IMR-90 (cell line): ENCODE measurements at regions not wholly inside any gene's neighbourhood (a gene's known extent, or its start where the extent isn't known, plus 50 kb on each side); places are given as distances from the start of the nearest gene placed in this dataset.

ENCODE experiments used
- ATAC-seq: fragments of 200-7000 bp; cut with Tn5 transposase; 2 replicates; pipeline ENCODE4 v1.9.1; 2020; ENCODE audit warnings: low read depth, mild to moderate bottlenecking, moderate library complexity
- BruUV-seq: library from RNA; stranded (reverse); fragments of 400-500 nt; replicated peaks from 2 replicates; lab custom pipeline; 2021; lab: Mats Ljungman, UMichigan
- CTCF ChIA-PET: fragments of 300-600 bp; formaldehyde crosslinking; extraction: SDS; loops from one replicate; lab custom pipeline; 2021; ENCODE audit warnings: antibody characterized with exemption; lab: Yijun Ruan, JAX
- POLR2A ChIA-PET: fragments of 300-600 bp; sonication (Branson Sonifier 250); formaldehyde crosslinking; loops from one replicate; lab custom pipeline; 2022; ENCODE audit warnings: antibody characterized with exemption; ENCODE audit not compliant: unreplicated experiment; lab: Charles Lee
- DNase-seq: peaks from one replicate; pipeline ENCODE4 v3.0.0; 2013
- H2AFZ ChIP-seq: replicated peaks from 2 replicates; pipeline ENCODE3; 2013; ENCODE audit warnings: low read length, mild to moderate bottlenecking; ENCODE audit not compliant: poor library complexity
- H2AK5ac ChIP-seq: 2 replicates; pipeline ENCODE4 v1.6.1; 2013; ENCODE audit warnings: low read depth, low read length, inconsistent platforms
- H2AK9ac ChIP-seq: replicated peaks from 2 replicates; pipeline ENCODE3; 2013; ENCODE audit warnings: mild to moderate bottlenecking, low read depth, low read length, moderate library complexity; ENCODE audit not compliant: poor library complexity
- H2BK120ac ChIP-seq: 2 replicates; pipeline ENCODE4 v1.6.1; 2013; ENCODE audit warnings: low read depth, low read length, inconsistent platforms
- H2BK15ac ChIP-seq: 3 replicates; pipeline ENCODE4 v1.6.1; 2013; ENCODE audit warnings: low read depth, low read length, inconsistent platforms
- H2BK20ac ChIP-seq: 2 replicates; pipeline ENCODE4 v1.6.1; 2013; ENCODE audit warnings: low read depth, mild to moderate bottlenecking, inconsistent platforms, low read length, moderate library complexity
- H2BK5ac ChIP-seq: 2 replicates; pipeline ENCODE4 v1.6.1; 2013; ENCODE audit warnings: mild to moderate bottlenecking, low read depth, low read length, inconsistent platforms; ENCODE audit not compliant: poor library complexity, severe bottlenecking
- H3K14ac ChIP-seq: replicated peaks from 2 replicates; pipeline ENCODE4 v1.6.1; 2013; ENCODE audit warnings: low read depth, low read length, inconsistent platforms
- H3K18ac ChIP-seq: 2 replicates; pipeline ENCODE4 v1.6.1; 2013; ENCODE audit warnings: low read depth, low read length, control low read depth
- H3K23ac ChIP-seq: 2 replicates; pipeline ENCODE4 v1.6.1; 2013; ENCODE audit warnings: low read depth, low read length, inconsistent platforms
- H3K27ac ChIP-seq: 2 replicates; pipeline ENCODE4 v1.5.1; 2013; ENCODE audit warnings: mild to moderate bottlenecking, control low read depth, low read length; ENCODE audit not compliant: insufficient read depth
- H3K27me3 ChIP-seq: 2 replicates; pipeline ENCODE4 v1.6.1; 2013; ENCODE audit warnings: low read length; ENCODE audit not compliant: control insufficient read depth, insufficient read depth
- H3K36me3 ChIP-seq: 2 replicates; pipeline ENCODE4 v1.6.1; 2013; ENCODE audit warnings: low read length, mixed read lengths; ENCODE audit not compliant: control insufficient read depth, insufficient read depth
- H3K4ac ChIP-seq: 2 replicates; pipeline ENCODE4 v1.6.1; 2013; ENCODE audit warnings: low read depth, low read length, inconsistent platforms
- H3K4me1 ChIP-seq: 2 replicates; pipeline ENCODE4 v1.6.1; 2013; ENCODE audit warnings: low read length, mixed read lengths; ENCODE audit not compliant: control insufficient read depth, insufficient read depth
- H3K4me2 ChIP-seq: 2 replicates; pipeline ENCODE4 v1.6.1; 2013; ENCODE audit warnings: low read depth, mild to moderate bottlenecking, control low read depth, low read length, moderate library complexity
- H3K4me3 ChIP-seq: 2 replicates; pipeline ENCODE4 v1.5.1; 2013; ENCODE audit warnings: low read depth, mild to moderate bottlenecking, control low read depth, low read length, moderate library complexity; ENCODE audit not compliant: insufficient read depth
- H3K56ac ChIP-seq: 2 replicates; pipeline ENCODE4 v1.6.1; 2013; ENCODE audit warnings: low read length, inconsistent platforms; ENCODE audit not compliant: insufficient read depth; ENCODE audit errors: extremely low read depth
- H3K79me1 ChIP-seq, 2 experiments: 2 replicates each; pipeline ENCODE4 v1.6.1; 2013; ENCODE audit warnings: low read length in 2 of 2, inconsistent platforms in 1 of 2, low read depth in 1 of 2
- H3K9ac ChIP-seq: 2 replicates; pipeline ENCODE4 v1.6.1; 2013; ENCODE audit warnings: low read depth, low read length, control low read depth
- H3K9me1 ChIP-seq: 2 replicates; pipeline ENCODE4 v1.6.1; 2013; ENCODE audit warnings: low read length, inconsistent platforms; ENCODE audit not compliant: insufficient read depth
- H3K9me3 ChIP-seq: 2 replicates; pipeline ENCODE4 v1.6.1; 2013; ENCODE audit warnings: low read length; ENCODE audit not compliant: control insufficient read depth, insufficient read depth
- H4K20me1 ChIP-seq: 2 replicates; pipeline ENCODE4 v1.6.1; 2013; ENCODE audit warnings: low read length, inconsistent platforms; ENCODE audit not compliant: insufficient read depth
- H4K5ac ChIP-seq: 2 replicates; pipeline ENCODE4 v1.6.1; 2013; ENCODE audit warnings: mild to moderate bottlenecking, low read depth, low read length, control low read depth
- H4K8ac ChIP-seq, 2 experiments: 2 replicates each; pipeline ENCODE4 v1.6.1; 2013; ENCODE audit warnings: low read depth in 2 of 2, low read length in 2 of 2, control low read depth in 1 of 2, inconsistent platforms in 1 of 2
- H4K91ac ChIP-seq: 2 replicates; pipeline ENCODE4 v1.6.1; 2013; ENCODE audit warnings: low read depth, low read length, inconsistent platforms; ENCODE audit not compliant: insufficient read depth
- BHLHE40 ChIP-seq: fragments of 150-350 bp; IDR thresholded peaks from 2 replicates; pipeline ENCODE4 v1.6.1; 2016; ENCODE audit warnings: mild to moderate bottlenecking, low read depth, low read length
- CEBPB ChIP-seq: IDR thresholded peaks from 2 replicates; pipeline ENCODE4 v1.6.1; 2012; ENCODE audit warnings: low read depth, low read length, improper control_type of control experiment
- CHD1 ChIP-seq: IDR thresholded peaks from 2 replicates; pipeline ENCODE4 v1.6.1; 2012; ENCODE audit warnings: low read depth, low read length, improper control_type of control experiment
- FOS ChIP-seq: fragments of 150-350 bp; IDR thresholded peaks from 2 replicates; pipeline ENCODE4 v1.6.1; 2016; ENCODE audit warnings: low read depth, low read length
- MAFK ChIP-seq: IDR thresholded peaks from 2 replicates; pipeline ENCODE4 v1.6.1; 2012; ENCODE audit warnings: low read depth, low read length, improper control_type of control experiment
- MAZ ChIP-seq: IDR thresholded peaks from 2 replicates; pipeline ENCODE4 v1.6.1; 2012; ENCODE audit warnings: low read depth, mild to moderate bottlenecking, low read length, improper control_type of control experiment, moderate library complexity, borderline replicate concordance
- MXI1 ChIP-seq: IDR thresholded peaks from 2 replicates; pipeline ENCODE4 v1.6.1; 2012; ENCODE audit warnings: low read depth, mild to moderate bottlenecking, low read length, moderate library complexity, borderline replicate concordance
- NFE2L2 ChIP-seq: fragments of 150-350 bp; IDR thresholded peaks from 2 replicates; pipeline ENCODE4 v1.6.1; 2016; ENCODE audit warnings: low read depth, mild to moderate bottlenecking, low read length
- POLR2A ChIP-seq: IDR thresholded peaks from 2 replicates; pipeline ENCODE4 v1.6.1; 2012; ENCODE audit warnings: mild to moderate bottlenecking, low read depth, low read length
- RAD21 ChIP-seq: IDR thresholded peaks from 2 replicates; pipeline ENCODE4 v1.6.1; 2012; ENCODE audit warnings: low read length, improper control_type of control experiment
- RCOR1 ChIP-seq: IDR thresholded peaks from 2 replicates; pipeline ENCODE4 v1.6.1; 2012; ENCODE audit warnings: mild to moderate bottlenecking, low read length, improper control_type of control experiment; ENCODE audit not compliant: insufficient replicate concordance
- RFX5 ChIP-seq: IDR thresholded peaks from 2 replicates; pipeline ENCODE4 v1.8.0; 2012; ENCODE audit warnings: low read depth, mild to moderate bottlenecking, low read length, moderate library complexity
- SMC3 ChIP-seq: fragments of 150-350 bp; IDR thresholded peaks from 2 replicates; pipeline ENCODE4 v1.6.1; 2016; ENCODE audit warnings: low read depth, mild to moderate bottlenecking, antibody characterized with exemption, low read length, moderate library complexity
- WGBS, 2 experiments: methylation state at CpG; one replicate each; pipeline versions ENCODE4 v1.1.5 to v1.1.7; 2013; ENCODE audit warnings: missing lambda C conversion rate in 2 of 2; ENCODE audit not compliant: insufficient read length in 1 of 2; ENCODE audit errors: extremely low coverage in 2 of 2; 5-methylcytosine and 5-hydroxymethylcytosine counted together
- dilution Hi-C: fragments of 300-500 bp; cut with HindIII; formaldehyde crosslinking; loops from one replicate; pipeline ENCODE4 v1.14.3; 2018; ENCODE audit warnings: low sequenced_read_pairs; ENCODE audit not compliant: unreplicated experiment
- in situ Hi-C: fragments of 300-500 bp; cut with MboI; formaldehyde crosslinking; loops from 3 replicates; pipeline ENCODE4 v1.14.3; 2019; ENCODE audit warnings: low sequenced_read_pairs, inconsistent platforms, mixed read lengths
- intact Hi-C: fragments of 100-400 bp; cut with micrococcal nuclease; formaldehyde crosslinking; loops from 2 replicates; pipeline ENCODE4 v1.10.0; 2022
- TF ChIP-seq, protein P1 (sequence below): conservative IDR thresholded peaks from 2 replicates; pipeline ENCODE4 v1.5.1; 2012; ENCODE audit warnings: mild to moderate bottlenecking, low read depth, low read length, improper control_type of control experiment
- TF ChIP-seq, protein P2 (sequence below): fragments of 150-350 bp; IDR thresholded peaks from 2 replicates; pipeline ENCODE4 v1.6.1; 2016; ENCODE audit warnings: low read depth, mild to moderate bottlenecking, low read length, moderate library complexity, borderline replicate concordance
- TF ChIP-seq, protein P3 (sequence below): fragments of 150-350 bp; IDR thresholded peaks from 2 replicates; pipeline ENCODE4 v1.6.1; 2017; ENCODE audit warnings: mild to moderate bottlenecking, antibody characterized with exemption, low read length, low read depth

DNA sequence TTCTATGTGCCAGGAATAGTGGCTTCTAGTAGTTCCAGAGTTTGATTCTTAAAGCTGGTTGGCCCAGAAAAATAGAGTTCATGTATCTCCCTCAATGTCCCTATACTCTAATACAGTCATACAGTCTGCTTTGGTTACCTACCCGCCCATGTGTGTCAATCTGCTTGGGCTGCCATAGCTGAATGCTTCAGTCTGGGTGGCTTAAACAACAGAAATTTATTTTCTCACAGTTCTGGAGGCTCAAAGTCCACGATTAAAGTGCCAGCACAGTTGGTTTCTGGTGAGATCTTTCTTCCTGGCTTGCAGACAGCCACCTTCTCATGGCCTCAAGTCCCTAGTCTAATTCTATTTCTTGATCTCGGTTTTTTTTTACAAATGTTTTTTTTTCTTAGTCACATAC is 1739.0 kb downstream of the MAT2B start:
- dilution Hi-C loops, result no loop called here
- no peak overlapping the region for H2BK20ac ChIP-seq
- H3K56ac ChIP-seq, result no peak overlapping the region
- H2AK9ac ChIP-seq, result no peak overlapping the region
- POLR2A ChIA-PET, result no interaction called here
- no peak overlapping the region for H3K27ac ChIP-seq
- no peak overlapping the region for H4K8ac ChIP-seq
- CTCF ChIA-PET, result no interaction called here
- no peaks in the 10 kb centered on the region for H3K36me3 ChIP-seq
- no peaks in the 10 kb centered on the region for H3K9me1 ChIP-seq
- no peak overlapping the region for H2BK5ac ChIP-seq
- H2BK120ac ChIP-seq, result no peak overlapping the region
- no peak overlapping the region for H3K4me2 ChIP-seq
- no peak overlapping the region for H3K9ac ChIP-seq
- H3K23ac ChIP-seq, result no peak overlapping the region
- no peak overlapping the region for H4K91ac ChIP-seq
- DNase-seq, result no peak
- WGBS, 2 experiments, result no CpG with 5 or more reads among the region's 3 CpGs
- H3K79me1 ChIP-seq, result no peaks in the 10 kb centered on the region
- H2BK15ac ChIP-seq, result no peak overlapping the region
- H3K27me3 ChIP-seq, result no peaks in the 10 kb centered on the region
- H4K5ac ChIP-seq, result no peak overlapping the region
- H3K4ac ChIP-seq, result no peak overlapping the region
- intact Hi-C loops, result no loop called here
- no peak for ATAC-seq
- BruUV-seq, result no TSS peak
- H4K20me1 ChIP-seq, result no peaks in the 10 kb centered on the region
- H3K4me3 ChIP-seq, result no peak overlapping the region
- no peaks in the 10 kb centered on the region for H3K4me1 ChIP-seq
- H3K14ac ChIP-seq, result no peak overlapping the region
- in situ Hi-C loops, result no loop called here
- H2AK5ac ChIP-seq, result no peak overlapping the region
- TF ChIP-seq RAD21, result no peak
- TF ChIP-seq CEBPB, result no peak
- TF ChIP-seq FOS, result no peak
- no peak for TF ChIP-seq MAFK
- TF ChIP-seq, protein P1, sequence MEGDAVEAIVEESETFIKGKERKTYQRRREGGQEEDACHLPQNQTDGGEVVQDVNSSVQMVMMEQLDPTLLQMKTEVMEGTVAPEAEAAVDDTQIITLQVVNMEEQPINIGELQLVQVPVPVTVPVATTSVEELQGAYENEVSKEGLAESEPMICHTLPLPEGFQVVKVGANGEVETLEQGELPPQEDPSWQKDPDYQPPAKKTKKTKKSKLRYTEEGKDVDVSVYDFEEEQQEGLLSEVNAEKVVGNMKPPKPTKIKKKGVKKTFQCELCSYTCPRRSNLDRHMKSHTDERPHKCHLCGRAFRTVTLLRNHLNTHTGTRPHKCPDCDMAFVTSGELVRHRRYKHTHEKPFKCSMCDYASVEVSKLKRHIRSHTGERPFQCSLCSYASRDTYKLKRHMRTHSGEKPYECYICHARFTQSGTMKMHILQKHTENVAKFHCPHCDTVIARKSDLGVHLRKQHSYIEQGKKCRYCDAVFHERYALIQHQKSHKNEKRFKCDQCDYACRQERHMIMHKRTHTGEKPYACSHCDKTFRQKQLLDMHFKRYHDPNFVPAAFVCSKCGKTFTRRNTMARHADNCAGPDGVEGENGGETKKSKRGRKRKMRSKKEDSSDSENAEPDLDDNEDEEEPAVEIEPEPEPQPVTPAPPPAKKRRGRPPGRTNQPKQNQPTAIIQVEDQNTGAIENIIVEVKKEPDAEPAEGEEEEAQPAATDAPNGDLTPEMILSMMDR, result no peak
- no peak for TF ChIP-seq CHD1
- no peak for TF ChIP-seq SMC3
- no peak for TF ChIP-seq BHLHE40
- no peak for TF ChIP-seq RFX5
- TF ChIP-seq, protein P2, sequence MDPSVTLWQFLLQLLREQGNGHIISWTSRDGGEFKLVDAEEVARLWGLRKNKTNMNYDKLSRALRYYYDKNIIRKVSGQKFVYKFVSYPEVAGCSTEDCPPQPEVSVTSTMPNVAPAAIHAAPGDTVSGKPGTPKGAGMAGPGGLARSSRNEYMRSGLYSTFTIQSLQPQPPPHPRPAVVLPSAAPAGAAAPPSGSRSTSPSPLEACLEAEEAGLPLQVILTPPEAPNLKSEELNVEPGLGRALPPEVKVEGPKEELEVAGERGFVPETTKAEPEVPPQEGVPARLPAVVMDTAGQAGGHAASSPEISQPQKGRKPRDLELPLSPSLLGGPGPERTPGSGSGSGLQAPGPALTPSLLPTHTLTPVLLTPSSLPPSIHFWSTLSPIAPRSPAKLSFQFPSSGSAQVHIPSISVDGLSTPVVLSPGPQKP, result no peak
- TF ChIP-seq MXI1, result no peak
- TF ChIP-seq, protein P3, sequence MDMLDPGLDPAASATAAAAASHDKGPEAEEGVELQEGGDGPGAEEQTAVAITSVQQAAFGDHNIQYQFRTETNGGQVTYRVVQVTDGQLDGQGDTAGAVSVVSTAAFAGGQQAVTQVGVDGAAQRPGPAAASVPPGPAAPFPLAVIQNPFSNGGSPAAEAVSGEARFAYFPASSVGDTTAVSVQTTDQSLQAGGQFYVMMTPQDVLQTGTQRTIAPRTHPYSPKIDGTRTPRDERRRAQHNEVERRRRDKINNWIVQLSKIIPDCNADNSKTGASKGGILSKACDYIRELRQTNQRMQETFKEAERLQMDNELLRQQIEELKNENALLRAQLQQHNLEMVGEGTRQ, result no peak
- TF ChIP-seq RCOR1, result no peak
- TF ChIP-seq POLR2A, result no peak
- TF ChIP-seq MAZ, result no peak
- no peak for TF ChIP-seq NFE2L2
- H2AFZ ChIP-seq, result no peak overlapping the region
- H3K18ac ChIP-seq, result no peak overlapping the region
- H3K9me3 ChIP-seq, result no peaks in the 10 kb centered on the region; the same call in 1 of the 2 replicates
